ENCODE measurements at regions not wholly inside any gene's neighbourhood (a gene's known extent, or its start where the extent isn't known, plus 50 kb on each side); places are given as distances from the start of the nearest gene placed in this dataset.

DNA sequence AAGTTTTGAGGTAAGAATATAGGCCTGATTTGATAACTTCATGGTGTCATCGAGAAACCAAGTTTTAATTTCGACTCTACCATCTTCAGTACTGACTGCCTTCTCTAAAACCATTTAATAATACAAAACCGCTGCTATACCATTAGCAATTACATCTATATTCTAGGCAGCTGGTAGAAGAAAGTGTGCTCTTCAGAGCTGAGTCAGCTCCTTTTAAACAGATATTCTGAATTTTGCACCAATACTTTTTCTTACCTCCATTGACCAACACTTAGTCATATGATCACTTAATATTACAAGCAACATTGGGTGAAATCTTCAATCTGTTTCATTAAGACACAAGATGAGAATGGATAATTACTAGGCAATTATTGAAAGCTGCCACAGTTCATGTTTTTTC is 1667.8 kb downstream of the PCDH9 start:
- DNase-seq (ENCODE audit: low spot score, unreplicated experiment): no peak
- H3K9me3 Mint-ChIP-seq (ENCODE audit: low read depth): peaks cover 10% of the 10 kb centered on the region
- TF ChIP-seq, protein P1, sequence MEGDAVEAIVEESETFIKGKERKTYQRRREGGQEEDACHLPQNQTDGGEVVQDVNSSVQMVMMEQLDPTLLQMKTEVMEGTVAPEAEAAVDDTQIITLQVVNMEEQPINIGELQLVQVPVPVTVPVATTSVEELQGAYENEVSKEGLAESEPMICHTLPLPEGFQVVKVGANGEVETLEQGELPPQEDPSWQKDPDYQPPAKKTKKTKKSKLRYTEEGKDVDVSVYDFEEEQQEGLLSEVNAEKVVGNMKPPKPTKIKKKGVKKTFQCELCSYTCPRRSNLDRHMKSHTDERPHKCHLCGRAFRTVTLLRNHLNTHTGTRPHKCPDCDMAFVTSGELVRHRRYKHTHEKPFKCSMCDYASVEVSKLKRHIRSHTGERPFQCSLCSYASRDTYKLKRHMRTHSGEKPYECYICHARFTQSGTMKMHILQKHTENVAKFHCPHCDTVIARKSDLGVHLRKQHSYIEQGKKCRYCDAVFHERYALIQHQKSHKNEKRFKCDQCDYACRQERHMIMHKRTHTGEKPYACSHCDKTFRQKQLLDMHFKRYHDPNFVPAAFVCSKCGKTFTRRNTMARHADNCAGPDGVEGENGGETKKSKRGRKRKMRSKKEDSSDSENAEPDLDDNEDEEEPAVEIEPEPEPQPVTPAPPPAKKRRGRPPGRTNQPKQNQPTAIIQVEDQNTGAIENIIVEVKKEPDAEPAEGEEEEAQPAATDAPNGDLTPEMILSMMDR (IDR thresholded peaks at IDR 0.05; ENCODE audit: unreplicated experiment): no peak
- H3K27me3 Mint-ChIP-seq: no peaks in the 10 kb centered on the region
- H3K36me3 Mint-ChIP-seq (ENCODE audit: insufficient read depth): no peaks in the 10 kb centered on the region
- no peak overlapping the region for H3K27ac Mint-ChIP-seq
- peaks cover 3% of the 10 kb centered on the region for H3K4me1 Mint-ChIP-seq (ENCODE audit: low read depth)
- H3K4me3 Mint-ChIP-seq (ENCODE audit: low read depth): no peak overlapping the region

- Mint-ChIP-seq H3K27me3 (no peaks in the 10 kb centered on the region), H3K9me3 (ENCODE audit: low read depth) (peaks cover 10% of the 10 kb centered on the region), H3K27ac (no peak overlapping the region), H3K4me3 (ENCODE audit: low read depth) (no peak overlapping the region), H3K4me1 (ENCODE audit: low read depth) (peaks cover 3% of the 10 kb centered on the region), H3K36me3 (ENCODE audit: insufficient read depth) (no peaks in the 10 kb centered on the region)
- TF ChIP-seq, protein P1 (IDR thresholded peaks at IDR 0.05; ENCODE audit: unreplicated experiment): no peak
- no peak for DNase-seq (ENCODE audit: low spot score, unreplicated experiment)
These were observed 1669.2 kb downstream of the PCDH9 start for GRCh38 chr13:65560936-65561335.

DNA sequence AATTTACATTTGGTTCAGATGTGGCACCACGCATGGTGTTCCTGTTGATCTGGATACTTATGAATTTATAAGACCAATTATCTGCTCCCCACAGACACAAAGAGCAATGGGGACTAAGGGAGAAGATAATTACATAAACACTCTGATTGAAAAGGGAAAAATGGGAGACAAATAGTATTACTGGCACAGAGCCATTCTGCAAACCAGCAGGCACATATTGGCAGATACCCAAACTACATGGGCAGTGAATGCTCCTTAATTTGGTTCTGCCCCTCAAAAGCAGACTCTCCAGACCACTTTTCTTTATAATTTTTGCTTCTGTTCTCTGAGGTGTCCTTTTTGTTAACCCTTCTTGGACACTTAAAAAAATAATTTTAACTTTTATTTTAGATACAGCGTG is 1674.2 kb downstream of the PCDH9 start:
- H3K9me3 Mint-ChIP-seq (ENCODE audit: low read depth): peaks cover 14% of the 10 kb centered on the region
- H3K36me3 Mint-ChIP-seq (ENCODE audit: insufficient read depth): no peaks in the 10 kb centered on the region
- H3K27me3 Mint-ChIP-seq: no peaks in the 10 kb centered on the region

GRCh38 chr13:65553096-65553727 is 1676.9 kb downstream of the PCDH9 start:
- Mint-ChIP-seq H3K4me1 (ENCODE audit: low read depth) (peaks cover 4% of the 10 kb centered on the region), H3K9me3 (ENCODE audit: low read depth) (peaks cover 15% of the 10 kb centered on the region), H3K27ac (peak overlapping the region; percentile 5), H3K4me3 (ENCODE audit: low read depth) (no peak overlapping the region), H3K36me3 (ENCODE audit: insufficient read depth) (peaks cover 2% of the 10 kb centered on the region), H3K27me3 (no peaks in the 10 kb centered on the region)
- DNase-seq (ENCODE audit: low spot score, unreplicated experiment): no peak
- TF ChIP-seq, protein P1 (IDR thresholded peaks at IDR 0.05; ENCODE audit: unreplicated experiment): no peak

More for the DNA sequence above, 1674.2 kb downstream of the PCDH9 start:
- Mint-ChIP-seq H3K27ac (no peak overlapping the region), H3K4me1 (ENCODE audit: low read depth) (peaks cover 3% of the 10 kb centered on the region), H3K4me3 (ENCODE audit: low read depth) (no peak overlapping the region)
- TF ChIP-seq, protein P1 (IDR thresholded peaks at IDR 0.05; ENCODE audit: unreplicated experiment): no peak
- no peak for DNase-seq (ENCODE audit: low spot score, unreplicated experiment)

DNA sequence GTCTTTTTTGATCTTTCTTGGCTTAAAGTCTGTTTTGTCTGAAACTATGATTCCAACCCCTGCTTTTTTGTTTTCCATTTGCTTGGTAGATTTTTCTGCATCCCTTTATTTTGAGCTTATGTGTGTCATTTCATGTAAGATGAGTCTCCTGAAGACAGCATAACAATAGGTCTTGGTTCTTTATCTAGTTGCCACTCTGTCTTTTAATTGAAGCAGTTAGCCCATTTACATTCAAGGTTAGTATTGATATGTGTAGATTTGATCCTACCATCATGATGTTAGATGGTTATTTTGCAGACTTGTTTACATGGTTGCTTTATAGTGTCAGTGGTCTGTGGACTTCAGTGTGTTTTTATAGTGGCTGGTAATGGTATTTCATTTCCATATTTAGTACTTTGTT is 1678.9 kb downstream of the PCDH9 start:
- Mint-ChIP-seq H3K4me1 (ENCODE audit: low read depth) (peaks cover 4% of the 10 kb centered on the region), H3K4me3 (ENCODE audit: low read depth) (no peak overlapping the region), H3K9me3 (ENCODE audit: low read depth) (peaks cover 20% of the 10 kb centered on the region), H3K27ac (no peak overlapping the region), H3K36me3 (ENCODE audit: insufficient read depth) (peaks cover 2% of the 10 kb centered on the region), H3K27me3 (no peaks in the 10 kb centered on the region)
- TF ChIP-seq, protein P1 (IDR thresholded peaks at IDR 0.05; ENCODE audit: unreplicated experiment): no peak
- no peak for DNase-seq (ENCODE audit: low spot score, unreplicated experiment)
